ENCODE measurements at regions not wholly inside any gene's neighbourhood (a gene's known extent, or its start where the extent isn't known, plus 50 kb on each side); places are given as distances from the start of the nearest gene placed in this dataset.

- Histone ChIP-seq H3K4me1 (ENCODE audit: low read length) (no peaks in the 10 kb centered on the region), H2AFZ (ENCODE audit: low read length) (no peak overlapping the region), H3K4me2 (ENCODE audit: low read depth, low read length) (no peak overlapping the region), H4K20me1 (ENCODE audit: insufficient read depth, low read length) (no peaks in the 10 kb centered on the region), H3K27ac (ENCODE audit: low read length) (no peak overlapping the region), H3K9me3 (replicated peaks; ENCODE audit: insufficient read depth, low read length) (no peaks in the 10 kb centered on the region), H3K36me3 (replicated peaks; ENCODE audit: insufficient read depth, low read length) (no peaks in the 10 kb centered on the region), H3K27me3 (replicated peaks; ENCODE audit: insufficient read depth, low read length) (no peaks in the 10 kb centered on the region), H3K9ac (ENCODE audit: low read length) (no peak overlapping the region), H3K9me2 (replicated peaks; ENCODE audit: insufficient read depth, low read length) (no peaks in the 10 kb centered on the region), H3F3A (ENCODE audit: insufficient read depth, low read length) (no peaks in the 10 kb centered on the region), H3K79me2 (ENCODE audit: low read length) (no peaks in the 10 kb centered on the region), H3K4me3 (ENCODE audit: low read length) (no peak overlapping the region)
- DNase-seq = no peak
- no peak for TF ChIP-seq EZH2 (optimal IDR thresholded peaks at IDR 0.05; ENCODE audit: low read depth, low read length)
- TF ChIP-seq EZH2phosphoT487 (IDR thresholded peaks at IDR 0.05; ENCODE audit: low read length) = no peak
- TF ChIP-seq CTCF (IDR thresholded peaks at IDR 0.05; ENCODE audit: low read length) = no peak
Measured at GRCh38 chr1:80759354-80759753, 1041.4 kb upstream of the ADGRL2 start.

- no peaks in the 10 kb centered on the region for H3K9me2 ChIP-seq (replicated peaks; ENCODE audit: insufficient read depth, low read length)
- H3K79me2 ChIP-seq (ENCODE audit: low read length) = no peaks in the 10 kb centered on the region
- no peak overlapping the region for H3K27ac ChIP-seq (ENCODE audit: low read length)
- no peak overlapping the region for H3K4me3 ChIP-seq (ENCODE audit: low read length)
- no peak overlapping the region for H3K4me2 ChIP-seq (ENCODE audit: low read depth, low read length)
- H2AFZ ChIP-seq (ENCODE audit: low read length) = no peak overlapping the region
- no peak overlapping the region for H3K9ac ChIP-seq (ENCODE audit: low read length)
- no peaks in the 10 kb centered on the region for H3K9me3 ChIP-seq (replicated peaks; ENCODE audit: insufficient read depth, low read length)
- no peak for DNase-seq
- H3F3A ChIP-seq (ENCODE audit: insufficient read depth, low read length) = no peaks in the 10 kb centered on the region
- no peaks in the 10 kb centered on the region for H4K20me1 ChIP-seq (ENCODE audit: insufficient read depth, low read length)
- no peaks in the 10 kb centered on the region for H3K36me3 ChIP-seq (replicated peaks; ENCODE audit: insufficient read depth, low read length)
- no peaks in the 10 kb centered on the region for H3K27me3 ChIP-seq (replicated peaks; ENCODE audit: insufficient read depth, low read length)
- TF ChIP-seq EZH2phosphoT487 (IDR thresholded peaks at IDR 0.05; ENCODE audit: low read length) (no peak), CTCF (IDR thresholded peaks at IDR 0.05; ENCODE audit: low read length) (no peak), EZH2 (optimal IDR thresholded peaks at IDR 0.05; ENCODE audit: low read depth, low read length) (no peak)
- H3K4me1 ChIP-seq (ENCODE audit: low read length) = no peaks in the 10 kb centered on the region
Measured at GRCh38 chr1:80755944-80756343, 1044.8 kb upstream of the ADGRL2 start.

DNA sequence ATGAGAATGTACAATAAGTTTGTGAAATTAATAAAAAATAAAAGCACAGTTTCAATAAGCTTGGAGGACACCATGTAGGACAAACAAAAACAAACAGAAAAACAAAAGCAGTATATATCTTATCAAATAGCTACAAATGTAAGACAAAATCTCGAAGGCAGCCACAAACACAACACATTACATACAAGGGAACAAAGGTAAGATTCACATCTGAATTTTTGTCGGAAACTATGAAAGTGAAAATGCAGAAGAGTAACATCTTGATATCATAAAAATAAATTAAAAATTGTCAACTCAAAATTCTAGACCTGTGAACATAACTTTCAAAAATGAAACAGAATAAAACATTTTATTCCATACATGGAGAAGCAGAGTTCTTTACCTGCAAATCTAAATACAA, 1049.5 kb upstream of the ADGRL2 start:
- Histone ChIP-seq H4K20me1 (ENCODE audit: insufficient read depth, low read length) (no peaks in the 10 kb centered on the region), H3K4me3 (ENCODE audit: low read length) (no peak overlapping the region), H3K27ac (ENCODE audit: low read length) (no peak overlapping the region), H3K4me2 (ENCODE audit: low read depth, low read length) (no peak overlapping the region), H3K9me3 (replicated peaks; ENCODE audit: insufficient read depth, low read length) (no peaks in the 10 kb centered on the region), H3K36me3 (replicated peaks; ENCODE audit: insufficient read depth, low read length) (no peaks in the 10 kb centered on the region), H3K9ac (ENCODE audit: low read length) (no peak overlapping the region), H3K9me2 (replicated peaks; ENCODE audit: insufficient read depth, low read length) (no peaks in the 10 kb centered on the region), H3F3A (ENCODE audit: insufficient read depth, low read length) (no peaks in the 10 kb centered on the region), H3K27me3 (replicated peaks; ENCODE audit: insufficient read depth, low read length) (no peaks in the 10 kb centered on the region), H3K79me2 (ENCODE audit: low read length) (no peaks in the 10 kb centered on the region), H2AFZ (ENCODE audit: low read length) (no peak overlapping the region), H3K4me1 (ENCODE audit: low read length) (no peaks in the 10 kb centered on the region)
- no peak for TF ChIP-seq EZH2 (optimal IDR thresholded peaks at IDR 0.05; ENCODE audit: low read depth, low read length)
- no peak for TF ChIP-seq EZH2phosphoT487 (IDR thresholded peaks at IDR 0.05; ENCODE audit: low read length)
- no peak for TF ChIP-seq CTCF (IDR thresholded peaks at IDR 0.05; ENCODE audit: low read length)
- no peak for DNase-seq

Measured in MM.1S (cell line).